Left renal cortex interstitium (tissue), 4 donors: ENCODE measurements at regions not wholly inside any gene's neighbourhood (a gene's known extent, or its start where the extent isn't known, plus 50 kb on each side); places are given as distances from the start of the nearest gene placed in this dataset.
"Not testable (repeated sequence)": the region's sequence is repeated elsewhere in the genome, so short reads cannot be mapped to it uniquely, and the experiment has no call there.

Experiments
- DNase-seq, 4 donors: peaks; one replicate each; pipeline ENCODE4 v3.0.0-alpha.2; 2013; ENCODE audit warnings: low read depth in 4 of 4, low spot score in 2 of 4, missing footprints in 1 of 4

DNA sequence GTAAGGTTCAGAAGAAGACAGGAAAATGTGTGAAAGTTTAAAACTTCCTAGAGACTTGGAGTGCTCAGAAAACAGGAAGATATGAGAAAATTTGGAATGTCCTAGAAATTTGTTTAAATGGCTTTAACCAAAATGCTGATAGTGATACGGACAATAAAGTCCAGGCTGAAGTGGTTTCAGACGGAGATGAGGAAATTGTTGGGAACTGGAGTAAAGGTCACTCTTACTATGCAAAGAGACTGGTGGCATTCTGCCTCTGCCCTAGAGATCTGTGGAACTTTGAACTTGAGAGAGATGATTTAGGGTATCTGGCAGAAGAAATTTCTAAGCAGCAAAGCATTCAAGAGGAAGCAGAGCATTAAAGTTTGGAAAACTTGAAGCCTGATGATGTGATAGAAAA, 126.7 kb upstream of the TGFBR2 start:
- not testable (repeated sequence) for DNase-seq

- DNase-seq, result not testable (repeated sequence)
These were observed 126.2 kb upstream of the TGFBR2 start for GRCh38 chr3:30480156-30480555.

DNA sequence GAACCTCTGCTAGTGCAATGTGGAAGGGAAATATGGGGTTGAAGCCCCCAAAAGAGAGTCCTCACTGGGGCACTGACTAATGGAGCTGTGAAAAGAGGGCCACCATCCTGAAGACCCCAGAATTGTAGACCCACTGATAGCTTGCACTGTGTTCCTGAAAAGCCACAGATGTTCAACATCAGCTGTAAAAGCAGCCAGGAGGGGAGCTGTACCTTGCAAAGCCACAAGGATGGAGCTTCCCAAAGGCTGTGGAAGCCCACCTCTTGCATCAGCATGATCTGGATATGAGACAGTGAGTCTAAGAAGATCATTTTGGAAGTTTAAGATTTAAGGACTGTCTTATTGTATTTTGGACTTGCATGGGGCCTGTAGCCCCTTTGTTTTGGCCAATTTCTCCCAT, 125.8 kb upstream of the TGFBR2 start:
- DNase-seq, result no peak

GRCh38 chr3:30481241-30481640, 125.2 kb upstream of the TGFBR2 start:
- no peak for DNase-seq

- DNase-seq, result not testable (repeated sequence)
These were observed 122.2 kb upstream of the TGFBR2 start for GRCh38 chr3:30484229-30484628.

DNA sequence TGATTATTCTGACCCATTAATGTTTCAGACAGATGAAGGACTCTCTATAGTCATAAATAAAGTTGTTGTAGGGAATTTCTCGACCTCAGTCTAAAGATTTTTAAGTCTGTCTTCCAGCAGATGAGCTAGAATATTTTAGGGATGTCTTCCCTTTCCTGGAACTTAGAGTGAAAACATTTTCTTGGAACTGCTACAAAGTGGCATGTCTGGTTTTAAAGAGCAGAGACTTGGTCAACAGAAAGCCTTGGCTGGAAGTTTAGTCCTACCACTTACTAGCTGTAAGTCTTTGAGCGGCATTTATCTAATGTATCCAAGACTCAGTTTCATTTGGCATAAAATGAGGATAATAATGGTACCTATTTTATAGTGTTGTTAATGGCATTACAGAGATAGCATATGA, 120.0 kb upstream of the TGFBR2 start:
- no peak for DNase-seq

DNA sequence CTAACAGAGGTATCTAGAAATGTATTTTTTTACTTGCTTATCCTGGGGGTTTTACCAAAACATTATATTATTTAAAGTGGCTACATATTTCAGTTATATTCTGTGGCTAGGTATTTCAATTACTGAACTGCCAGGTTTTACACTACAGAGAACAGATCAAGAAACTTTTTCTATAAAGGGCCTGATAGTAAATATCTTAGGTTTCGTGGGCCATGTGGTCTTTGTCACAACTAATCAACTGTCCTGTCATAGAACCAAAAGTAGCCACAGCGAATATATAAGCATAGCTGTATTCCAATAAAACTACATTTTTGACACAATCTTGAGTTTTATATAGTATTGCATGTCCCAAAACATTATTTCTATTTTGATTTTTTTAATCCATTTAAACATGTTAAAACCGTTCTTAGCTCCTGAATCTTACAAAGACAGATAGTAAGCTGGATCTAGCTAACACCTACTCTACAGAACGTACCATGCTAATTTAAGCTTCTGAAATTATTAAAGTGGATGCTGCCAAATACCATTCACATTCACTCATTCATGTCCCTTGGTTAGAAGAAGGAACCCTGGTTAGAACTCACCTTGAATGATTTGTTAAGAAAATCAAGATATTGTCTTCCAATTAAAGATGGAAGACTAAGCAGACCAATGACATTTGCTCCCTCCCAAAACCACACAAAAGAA, 118.2 kb upstream of the TGFBR2 start:
- DNase-seq, result no peak

GRCh38 chr3:30492322-30493192, 113.8 kb upstream of the TGFBR2 start:
- no peak for DNase-seq

DNA sequence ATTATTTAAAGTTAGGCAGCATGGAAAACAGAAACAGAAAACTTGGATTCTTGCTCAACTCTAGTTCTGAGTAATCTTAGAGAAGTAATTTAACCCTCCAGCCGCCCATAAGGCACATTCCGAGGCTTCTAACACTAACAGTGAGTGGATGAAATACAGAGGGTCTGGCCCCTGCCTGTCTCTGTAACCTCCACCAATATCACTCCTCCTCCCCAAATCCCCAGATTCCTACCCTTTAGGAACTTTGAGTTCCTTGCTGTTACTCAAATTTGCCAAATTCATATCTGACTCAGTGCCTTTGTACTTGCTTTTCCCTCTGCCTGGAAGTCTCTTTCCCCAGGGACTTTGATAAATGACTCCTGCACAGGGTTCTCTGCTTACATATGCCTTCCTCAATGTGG, 112.5 kb upstream of the TGFBR2 start:
- no peak for DNase-seq

GRCh38 chr3:30495172-30496065, 111.0 kb upstream of the TGFBR2 start:
- DNase-seq, result no peak

GRCh38 chr3:30496066-30496966, 110.1 kb upstream of the TGFBR2 start:
- DNase-seq, result no peak

DNA sequence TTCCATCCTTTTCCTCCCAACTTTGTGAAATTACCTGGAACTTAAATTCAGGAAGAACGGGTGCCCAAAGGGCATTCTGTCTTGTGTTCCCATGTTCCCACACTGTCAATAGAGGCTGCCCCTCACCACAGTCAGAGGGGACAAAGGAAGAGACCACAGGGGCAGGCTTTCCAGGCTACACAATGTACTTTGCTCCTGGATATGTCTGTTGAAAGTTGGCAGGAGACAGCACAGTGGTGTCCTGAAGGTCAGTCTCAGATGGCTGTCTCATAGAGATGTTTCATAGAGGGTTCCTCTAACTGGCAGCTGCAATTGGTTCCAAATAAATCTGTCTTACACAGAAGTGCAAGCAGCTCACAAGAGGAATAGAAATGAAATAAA, 107.8 kb upstream of the TGFBR2 start:
- DNase-seq, result no peak

- no peak for DNase-seq
These were observed 105.6 kb upstream of the TGFBR2 start for GRCh38 chr3:30500666-30501399.

DNA sequence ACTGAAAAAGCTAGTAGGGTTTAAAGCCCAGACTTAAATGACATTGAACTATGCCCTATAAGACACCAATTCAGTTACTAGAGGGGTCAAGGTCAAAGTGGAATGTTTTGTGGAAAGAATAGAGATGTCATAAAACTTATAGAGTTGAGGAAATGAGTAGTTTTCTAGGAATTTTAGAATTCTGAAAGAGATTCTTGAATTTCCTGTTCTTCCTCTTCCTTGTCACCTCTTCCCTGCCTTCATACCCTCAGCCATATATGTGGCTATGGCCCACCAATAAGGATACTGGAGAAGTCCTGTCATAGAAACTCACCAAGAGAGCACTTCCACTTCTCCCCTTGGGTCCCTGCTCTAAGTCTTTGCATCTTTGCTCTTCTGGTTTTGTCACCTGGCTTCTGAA, 104.9 kb upstream of the TGFBR2 start:
- DNase-seq, result no peak

DNA sequence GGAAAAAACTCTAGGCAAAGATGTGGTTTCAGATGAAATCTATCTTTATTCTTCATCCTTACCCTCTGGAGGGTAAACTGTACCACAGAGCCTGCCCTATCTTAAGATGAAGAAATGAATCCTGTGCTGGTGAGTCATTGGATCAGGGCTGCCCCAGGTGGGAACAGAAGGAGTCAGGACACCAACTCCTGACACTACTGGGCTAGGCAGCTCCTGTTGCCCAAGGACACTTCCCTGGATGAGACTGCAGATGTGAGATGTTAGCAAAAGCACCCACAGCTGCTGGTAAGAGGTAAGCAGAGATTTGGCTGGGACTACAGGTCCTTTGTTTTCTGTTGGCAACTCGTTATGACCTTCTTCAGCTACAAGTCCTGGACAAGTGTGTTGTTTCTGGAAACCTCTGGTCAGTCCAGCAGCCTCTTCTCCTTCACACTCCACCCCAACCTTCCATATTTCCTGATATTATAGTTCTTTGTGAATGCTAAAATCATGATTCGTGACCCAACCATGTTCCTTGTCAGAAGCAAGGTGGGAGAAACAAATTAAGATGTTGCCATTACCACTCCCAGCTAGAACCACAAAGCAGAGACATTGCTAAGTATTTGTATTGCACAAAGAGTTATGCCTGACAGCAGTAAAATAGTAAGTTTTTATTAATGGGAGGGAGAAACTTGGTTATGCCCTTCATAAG, 104.2 kb upstream of the TGFBR2 start:
- no peak for DNase-seq

DNA sequence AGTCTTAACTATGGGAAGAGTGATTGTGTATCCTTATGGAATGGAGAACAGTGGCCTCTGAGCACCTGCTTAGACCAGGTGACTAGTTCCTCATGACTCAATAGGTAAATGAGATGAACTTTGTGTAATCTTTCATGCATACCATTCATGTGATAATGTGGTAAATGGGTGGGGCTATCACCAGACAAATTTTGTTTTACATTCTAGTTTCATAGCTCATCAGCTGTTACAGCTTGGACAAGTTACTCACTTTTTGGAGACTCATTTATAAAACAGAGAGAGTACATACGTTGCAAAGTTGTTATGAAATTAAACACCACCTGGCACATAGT, 103.7 kb upstream of the TGFBR2 start:
- no peak for DNase-seq

GRCh38 chr3:30503446-30503845, 103.0 kb upstream of the TGFBR2 start:
- no peak for DNase-seq

DNA sequence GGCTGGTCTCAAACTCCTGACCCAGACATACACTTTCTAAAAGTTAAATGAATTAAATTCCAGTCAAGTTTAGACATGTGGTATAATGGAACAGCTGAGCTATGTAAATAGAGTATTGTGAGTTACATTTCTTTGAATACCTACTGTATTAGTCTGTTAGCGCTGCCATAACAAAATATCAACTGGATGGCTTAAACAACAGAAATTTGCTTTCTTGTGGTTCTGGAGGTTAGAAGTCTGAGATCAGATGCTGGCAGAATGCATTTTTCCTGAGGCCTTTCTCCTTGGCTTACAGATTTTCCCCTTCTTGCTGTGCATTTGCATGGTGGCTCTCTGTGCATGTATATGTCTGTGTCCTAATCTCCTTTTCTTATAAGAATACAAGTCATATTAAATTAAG, 101.5 kb upstream of the TGFBR2 start:
- DNase-seq, result no peak
